ENCODE measurements at regions not wholly inside any gene's neighbourhood (a gene's known extent, or its start where the extent isn't known, plus 50 kb on each side); places are given as distances from the start of the nearest gene placed in this dataset.

GRCh38 chr18:71079606-71080005 lies 790.8 kb downstream of the SOCS6 start:
- Histone ChIP-seq H3K4me2 (no peak overlapping the region), H2AFZ (no peak overlapping the region), H3K36me3 (replicated peaks; ENCODE audit: insufficient read depth, low read depth) (no peaks in the 10 kb centered on the region), H4K20me1 (ENCODE audit: insufficient read depth, poor library complexity, severe bottlenecking) (no peaks in the 10 kb centered on the region), H3K9me2 (replicated peaks; ENCODE audit: insufficient read depth) (no peaks in the 10 kb centered on the region), H3K27me3 (no peaks in the 10 kb centered on the region), H3K4me1 (ENCODE audit: insufficient read depth) (no peaks in the 10 kb centered on the region), H3K27ac (no peak overlapping the region), H3K79me2 (no peaks in the 10 kb centered on the region), H3K4me3 (no peak overlapping the region), H3K9me3 (ENCODE audit: low read depth) (no peaks in the 10 kb centered on the region)
- no peak for DNase-seq (ENCODE audit: low spot score)
- WGBS (ENCODE audit: low lambda C conversion rate, missing lambda C conversion rate), result 70% methylated on average over 9 of the region's 9 CpGs
- no peak for TF ChIP-seq CTCF (IDR thresholded peaks at IDR 0.05; ENCODE audit: poor library complexity)
- TF ChIP-seq EZH2phosphoT487 (IDR thresholded peaks at IDR 0.05; ENCODE audit: low read depth, severe bottlenecking, unreplicated experiment), result no peak
- no peak for TF ChIP-seq EZH2 (IDR thresholded peaks at IDR 0.05; ENCODE audit: borderline replicate concordance)

- DNase-seq (ENCODE audit: low spot score), result no peak
- H3K4me1 ChIP-seq (ENCODE audit: insufficient read depth), result no peaks in the 10 kb centered on the region
- H4K20me1 ChIP-seq (ENCODE audit: insufficient read depth, poor library complexity, severe bottlenecking), result no peaks in the 10 kb centered on the region
- no peaks in the 10 kb centered on the region for H3K27me3 ChIP-seq
- 50% methylated on average over 4 of the region's 4 CpGs for WGBS (ENCODE audit: low lambda C conversion rate, missing lambda C conversion rate)
- H3K9me3 ChIP-seq (ENCODE audit: low read depth), result no peaks in the 10 kb centered on the region
- no peak for TF ChIP-seq CTCF (IDR thresholded peaks at IDR 0.05; ENCODE audit: poor library complexity)
- no peak for TF ChIP-seq EZH2phosphoT487 (IDR thresholded peaks at IDR 0.05; ENCODE audit: low read depth, severe bottlenecking, unreplicated experiment)
- no peak for TF ChIP-seq EZH2 (IDR thresholded peaks at IDR 0.05; ENCODE audit: borderline replicate concordance)
- H3K4me2 ChIP-seq, result no peak overlapping the region
- no peak overlapping the region for H3K4me3 ChIP-seq
- no peak overlapping the region for H2AFZ ChIP-seq
- no peak overlapping the region for H3K27ac ChIP-seq
- no peaks in the 10 kb centered on the region for H3K36me3 ChIP-seq (replicated peaks; ENCODE audit: insufficient read depth, low read depth)
- no peaks in the 10 kb centered on the region for H3K79me2 ChIP-seq
- no peaks in the 10 kb centered on the region for H3K9me2 ChIP-seq (replicated peaks; ENCODE audit: insufficient read depth)
Observed at GRCh38 chr18:71077451-71077850, 788.6 kb downstream of the SOCS6 start.

GRCh38 chr18:71075147-71075546 lies 786.3 kb downstream of the SOCS6 start:
- H3K4me1 ChIP-seq (ENCODE audit: insufficient read depth), result no peaks in the 10 kb centered on the region
- H3K4me3 ChIP-seq, result no peak overlapping the region
- H3K4me2 ChIP-seq, result no peak overlapping the region
- no peak overlapping the region for H2AFZ ChIP-seq
- H3K27me3 ChIP-seq, result no peaks in the 10 kb centered on the region
- TF ChIP-seq CTCF (IDR thresholded peaks at IDR 0.05; ENCODE audit: poor library complexity) (no peak), EZH2 (IDR thresholded peaks at IDR 0.05; ENCODE audit: borderline replicate concordance) (no peak), EZH2phosphoT487 (IDR thresholded peaks at IDR 0.05; ENCODE audit: low read depth, severe bottlenecking, unreplicated experiment) (no peak)
- H3K79me2 ChIP-seq, result no peaks in the 10 kb centered on the region
- DNase-seq (ENCODE audit: low spot score), result no peak
- H4K20me1 ChIP-seq (ENCODE audit: insufficient read depth, poor library complexity, severe bottlenecking), result no peaks in the 10 kb centered on the region
- no peaks in the 10 kb centered on the region for H3K9me3 ChIP-seq (ENCODE audit: low read depth)
- no peak overlapping the region for H3K27ac ChIP-seq
- H3K9me2 ChIP-seq (replicated peaks; ENCODE audit: insufficient read depth), result no peaks in the 10 kb centered on the region
- WGBS (ENCODE audit: low lambda C conversion rate, missing lambda C conversion rate), result 62% methylated on average over 3 of the region's 3 CpGs
- H3K36me3 ChIP-seq (replicated peaks; ENCODE audit: insufficient read depth, low read depth), result no peaks in the 10 kb centered on the region

- Histone ChIP-seq H3K4me2 (no peak overlapping the region), H3K4me1 (ENCODE audit: insufficient read depth) (no peaks in the 10 kb centered on the region), H3K36me3 (replicated peaks; ENCODE audit: insufficient read depth, low read depth) (no peaks in the 10 kb centered on the region), H3K27ac (no peak overlapping the region), H3K27me3 (no peaks in the 10 kb centered on the region), H2AFZ (no peak overlapping the region), H3K4me3 (no peak overlapping the region), H4K20me1 (ENCODE audit: insufficient read depth, poor library complexity, severe bottlenecking) (no peaks in the 10 kb centered on the region), H3K9me2 (replicated peaks; ENCODE audit: insufficient read depth) (no peaks in the 10 kb centered on the region), H3K9me3 (ENCODE audit: low read depth) (no peaks in the 10 kb centered on the region), H3K79me2 (no peaks in the 10 kb centered on the region)
- no peak for DNase-seq (ENCODE audit: low spot score)
- 63% methylated on average over 6 of the region's 6 CpGs for WGBS (ENCODE audit: low lambda C conversion rate, missing lambda C conversion rate)
- TF ChIP-seq EZH2phosphoT487 (IDR thresholded peaks at IDR 0.05; ENCODE audit: low read depth, severe bottlenecking, unreplicated experiment), result no peak
- TF ChIP-seq EZH2 (IDR thresholded peaks at IDR 0.05; ENCODE audit: borderline replicate concordance), result no peak
- no peak for TF ChIP-seq CTCF (IDR thresholded peaks at IDR 0.05; ENCODE audit: poor library complexity)
Observed at GRCh38 chr18:71068338-71068737, 779.5 kb downstream of the SOCS6 start.
